CD8-positive, alpha-beta memory T cell (primary cell): ENCODE measurements at regions not wholly inside any gene's neighbourhood (a gene's known extent, or its start where the extent isn't known, plus 50 kb on each side); places are given as distances from the start of the nearest gene placed in this dataset.

ENCODE experiments used
- CTCF ChIA-PET: fragments of 350-600 bp; sonication (Branson Sonifier 250); formaldehyde crosslinking; loops from one replicate; lab custom pipeline; 2021; ENCODE audit warnings: antibody characterized with exemption; lab: Charles Lee
- POLR2A ChIA-PET: fragments of 350-600 bp; sonication (Branson Sonifier 250); formaldehyde crosslinking; loops from one replicate; lab custom pipeline; 2021; ENCODE audit warnings: antibody characterized with exemption; lab: Charles Lee
- DNase-seq, 5 donors: peaks; one replicate each; pipeline versions ENCODE4 v3.0.0 to v3.0.0-alpha.2; 2020 to 2022; ENCODE audit warnings: mixed read lengths in 1 of 5
- H3K27ac ChIP-seq: one replicate; pipeline ENCODE4 v1.7.0; 2013; ENCODE audit warnings: low read depth, mild to moderate bottlenecking, low read length, moderate library complexity
- H3K27me3 ChIP-seq: 2 replicates; pipeline ENCODE4 v1.7.0; 2013; ENCODE audit warnings: low read length, mild to moderate bottlenecking; ENCODE audit not compliant: insufficient read depth, poor library complexity, severe bottlenecking
- H3K36me3 ChIP-seq: 2 replicates; pipeline ENCODE4 v1.7.0; 2013; ENCODE audit warnings: mild to moderate bottlenecking, low read length, moderate library complexity; ENCODE audit not compliant: insufficient read depth
- H3K4me1 ChIP-seq: 2 replicates; pipeline ENCODE4 v1.7.0; 2013; ENCODE audit warnings: mild to moderate bottlenecking, low read length, moderate library complexity; ENCODE audit not compliant: insufficient read depth
- H3K4me3 ChIP-seq: 2 replicates; pipeline ENCODE4 v1.7.0; 2013; ENCODE audit warnings: mild to moderate bottlenecking, low read length
- H3K9me3 ChIP-seq: 2 replicates; pipeline ENCODE4 v1.7.0; 2013; ENCODE audit warnings: mild to moderate bottlenecking, low read length
- H3K27ac Mint-ChIP-seq, 8 donors: one replicate each; pipeline ENCODE4 v1.8.0; 2020 to 2021; ENCODE audit warnings: mixed read lengths in 8 of 8, mild to moderate bottlenecking in 6 of 8, inconsistent platforms in 3 of 8, moderate library complexity in 3 of 8
- H3K27me3 Mint-ChIP-seq, 2 donors: one replicate each; pipeline ENCODE4 v1.8.0; 2020 to 2021; ENCODE audit warnings: mixed read lengths in 2 of 2, mild to moderate bottlenecking in 1 of 2, moderate library complexity in 1 of 2
- H3K36me3 Mint-ChIP-seq, 3 donors: one replicate each; pipeline ENCODE4 v1.8.0; 2020 to 2021; ENCODE audit warnings: mixed read lengths in 3 of 3, inconsistent platforms in 1 of 3, mild to moderate bottlenecking in 1 of 3
- H3K4me1 Mint-ChIP-seq, 3 donors: one replicate each; pipeline ENCODE4 v1.8.0; 2020 to 2021; ENCODE audit warnings: mixed read lengths in 3 of 3, inconsistent platforms in 1 of 3, mild to moderate bottlenecking in 1 of 3
- H3K4me3 Mint-ChIP-seq, 7 donors: one replicate each; pipeline ENCODE4 v1.8.0; 2020 to 2021; ENCODE audit warnings: mixed read lengths in 7 of 7, mild to moderate bottlenecking in 6 of 7, moderate library complexity in 4 of 7, inconsistent platforms in 2 of 7
- H3K9me3 Mint-ChIP-seq, 5 donors: one replicate each; pipeline ENCODE4 v1.8.0; 2020 to 2022; ENCODE audit warnings: mixed read lengths in 5 of 5, mild to moderate bottlenecking in 3 of 5, moderate library complexity in 2 of 5, inconsistent platforms in 1 of 5

GRCh38 chr2:189248141-189248540, 68.6 kb upstream of the COL5A2 start:
- Histone ChIP-seq H3K27ac (no peak overlapping the region), H3K36me3 (no peaks in the 10 kb centered on the region), H3K4me3 (no peak overlapping the region), H3K9me3 (no peaks in the 10 kb centered on the region), H3K4me1 (no peaks in the 10 kb centered on the region), H3K27me3 (no peaks in the 10 kb centered on the region)
- peaks cover 0 to 9% (median 5%) of the 10 kb centered on the region in 5 donors for H3K9me3 Mint-ChIP-seq
- DNase-seq, result no peak
- peaks cover 0 to 3% of the 10 kb centered on the region in 2 donors for H3K27me3 Mint-ChIP-seq
- no peak overlapping the region for H3K4me3 Mint-ChIP-seq
- no peak overlapping the region for H3K27ac Mint-ChIP-seq
- ChIA-PET POLR2A (no interaction called here), CTCF (no interaction called here)
- peaks cover 0 to 11% (median 0%) of the 10 kb centered on the region in 3 donors for H3K36me3 Mint-ChIP-seq
- H3K4me1 Mint-ChIP-seq, result no peaks in the 10 kb centered on the region

DNA sequence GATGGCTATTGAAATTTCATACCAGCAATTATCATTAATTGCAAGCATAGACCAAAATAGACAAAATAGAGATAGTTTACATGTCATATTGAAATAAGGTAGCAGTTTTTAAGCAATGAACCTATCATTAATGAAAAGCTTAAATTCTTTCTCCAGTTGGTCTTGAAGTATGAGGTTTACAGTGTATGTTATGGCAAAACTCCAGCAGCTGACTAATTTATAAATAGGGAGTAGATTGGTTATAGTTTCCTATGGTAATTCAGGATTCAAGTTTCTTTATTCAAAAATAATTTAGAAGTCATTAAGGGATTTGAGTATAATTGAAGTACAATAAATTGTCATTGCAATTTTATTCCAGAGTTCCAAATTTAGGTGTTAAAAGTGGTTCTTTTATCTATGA, 69.6 kb upstream of the COL5A2 start:
- Histone ChIP-seq H3K4me1 (no peaks in the 10 kb centered on the region), H3K4me3 (no peak overlapping the region), H3K27me3 (no peaks in the 10 kb centered on the region), H3K27ac (no peak overlapping the region), H3K9me3 (no peaks in the 10 kb centered on the region), H3K36me3 (no peaks in the 10 kb centered on the region)
- DNase-seq, result no peak
- Mint-ChIP-seq H3K4me3 (no peak overlapping the region), H3K4me1 (no peaks in the 10 kb centered on the region), H3K9me3 (peaks cover 0 to 5% (median 4%) of the 10 kb centered on the region in 5 donors), H3K27ac (no peak overlapping the region), H3K27me3 (peaks cover 0 to 2% of the 10 kb centered on the region in 2 donors), H3K36me3 (peaks cover 0 to 5% (median 0%) of the 10 kb centered on the region in 3 donors)
- ChIA-PET POLR2A (no interaction called here), CTCF (no interaction called here)

- H3K36me3 ChIP-seq, result no peaks in the 10 kb centered on the region
- DNase-seq, result no peak
- H3K4me3 Mint-ChIP-seq, result no peak overlapping the region
- H3K4me1 Mint-ChIP-seq, result no peaks in the 10 kb centered on the region
- H3K27ac Mint-ChIP-seq, result no peak overlapping the region
- no peaks in the 10 kb centered on the region for H3K36me3 Mint-ChIP-seq
- H3K27me3 ChIP-seq, result no peaks in the 10 kb centered on the region
- peaks cover 0 to 1% (median 0%) of the 10 kb centered on the region in 5 donors for H3K9me3 Mint-ChIP-seq
- no peak overlapping the region for H3K4me3 ChIP-seq
- no peak overlapping the region for H3K27ac ChIP-seq
- H3K9me3 ChIP-seq, result no peaks in the 10 kb centered on the region
- H3K27me3 Mint-ChIP-seq, result no peaks in the 10 kb centered on the region
- CTCF ChIA-PET, result no interaction called here
- POLR2A ChIA-PET, result no interaction called here
- H3K4me1 ChIP-seq, result no peaks in the 10 kb centered on the region
Measured at GRCh38 chr2:189249901-189250300, 70.3 kb upstream of the COL5A2 start.

DNA sequence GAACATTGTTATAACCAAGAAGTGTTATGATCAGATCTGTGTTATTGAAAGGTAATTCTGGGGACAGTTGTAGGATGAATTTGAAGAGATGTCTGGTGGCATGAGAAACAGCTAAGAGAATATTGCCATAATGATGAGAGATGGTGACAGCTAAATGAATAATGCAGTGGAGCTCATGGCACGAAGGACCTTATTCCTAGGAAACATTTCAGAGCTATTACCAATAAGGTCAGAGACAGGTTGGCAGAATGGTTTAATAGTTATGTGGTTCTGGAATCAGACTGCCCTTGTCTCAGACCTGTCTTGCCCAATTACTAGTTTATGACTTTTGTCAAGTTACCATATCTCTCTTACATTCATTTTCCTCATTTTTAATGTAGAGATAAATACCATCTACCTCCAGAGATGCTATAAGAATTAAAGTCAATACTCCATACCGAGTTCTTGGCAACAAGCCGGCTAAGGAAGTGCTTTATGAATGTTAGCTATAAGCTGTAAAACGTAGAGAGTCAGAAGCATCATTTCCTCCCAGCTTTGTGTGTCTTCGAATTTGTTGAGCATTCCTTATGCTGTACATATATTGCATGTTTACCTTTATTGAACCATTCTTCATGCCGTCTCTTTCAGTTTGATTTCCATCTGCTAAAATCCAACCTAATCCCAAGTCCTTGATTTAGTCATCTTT, 73.6 kb upstream of the COL5A2 start:
- Mint-ChIP-seq H3K9me3 (no peaks in the 10 kb centered on the region), H3K36me3 (no peaks in the 10 kb centered on the region), H3K27ac (no peak overlapping the region), H3K27me3 (no peaks in the 10 kb centered on the region), H3K4me1 (no peaks in the 10 kb centered on the region), H3K4me3 (no peak overlapping the region)
- Histone ChIP-seq H3K4me3 (no peak overlapping the region), H3K27ac (no peak overlapping the region), H3K36me3 (no peaks in the 10 kb centered on the region), H3K4me1 (no peaks in the 10 kb centered on the region), H3K9me3 (no peaks in the 10 kb centered on the region), H3K27me3 (no peaks in the 10 kb centered on the region)
- CTCF ChIA-PET, result no interaction called here
- POLR2A ChIA-PET, result no interaction called here
- no peak for DNase-seq

DNA sequence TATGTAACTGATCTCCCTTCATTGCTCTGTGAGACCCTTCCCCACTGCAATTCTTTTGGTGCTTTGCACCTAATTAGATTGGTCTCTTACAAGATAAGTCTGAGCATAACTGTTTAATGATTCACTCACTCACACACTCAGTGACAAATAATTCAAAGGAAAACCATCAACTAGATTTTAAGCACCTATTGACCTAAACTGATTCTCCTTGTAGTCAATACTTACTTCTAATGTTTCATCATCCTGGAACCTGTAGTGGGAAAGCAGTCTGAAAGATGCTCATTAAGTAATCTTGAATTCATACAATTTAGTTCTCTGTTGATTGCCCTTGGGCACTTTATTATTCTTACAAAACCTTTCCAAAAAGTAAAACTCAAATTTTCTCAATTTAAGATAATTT, 74.3 kb upstream of the COL5A2 start:
- Mint-ChIP-seq H3K27ac (no peak overlapping the region), H3K9me3 (no peaks in the 10 kb centered on the region), H3K27me3 (no peaks in the 10 kb centered on the region), H3K36me3 (no peaks in the 10 kb centered on the region), H3K4me1 (no peaks in the 10 kb centered on the region), H3K4me3 (no peak overlapping the region)
- H3K27me3 ChIP-seq, result no peaks in the 10 kb centered on the region
- no peak overlapping the region for H3K27ac ChIP-seq
- H3K4me1 ChIP-seq, result no peaks in the 10 kb centered on the region
- DNase-seq, result no peak
- ChIA-PET CTCF (no interaction called here), POLR2A (no interaction called here)
- no peaks in the 10 kb centered on the region for H3K9me3 ChIP-seq
- no peak overlapping the region for H3K4me3 ChIP-seq
- no peaks in the 10 kb centered on the region for H3K36me3 ChIP-seq

GRCh38 chr2:189254268-189254883, 74.8 kb upstream of the COL5A2 start:
- Histone ChIP-seq H3K27ac (no peak overlapping the region), H3K4me3 (no peak overlapping the region), H3K9me3 (no peaks in the 10 kb centered on the region), H3K4me1 (no peaks in the 10 kb centered on the region), H3K36me3 (no peaks in the 10 kb centered on the region), H3K27me3 (no peaks in the 10 kb centered on the region)
- Mint-ChIP-seq H3K27me3 (no peaks in the 10 kb centered on the region), H3K4me1 (no peaks in the 10 kb centered on the region), H3K36me3 (peaks cover 0 to under 1% (median 0%) of the 10 kb centered on the region in 3 donors), H3K27ac (no peak overlapping the region), H3K9me3 (no peaks in the 10 kb centered on the region), H3K4me3 (no peak overlapping the region)
- ChIA-PET CTCF (no interaction called here), POLR2A (no interaction called here)
- no peak for DNase-seq

DNA sequence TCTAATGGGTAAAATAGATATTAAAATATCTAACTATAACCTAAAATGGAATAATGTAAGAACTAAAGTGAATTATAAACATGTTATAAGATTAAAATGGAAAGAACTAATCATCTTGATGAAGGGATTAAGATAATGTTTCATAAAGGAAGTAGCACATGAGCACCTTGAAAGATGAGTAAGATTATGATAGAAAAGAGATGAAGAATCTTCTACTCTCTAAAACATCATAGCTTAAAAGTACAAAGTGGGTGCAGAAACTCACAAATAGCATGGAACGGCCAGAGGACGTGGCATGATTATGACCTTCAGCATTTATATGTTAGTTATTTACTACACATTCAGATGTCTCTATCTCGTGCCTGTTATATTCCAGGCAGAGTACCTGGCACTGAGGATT, 76.2 kb upstream of the COL5A2 start:
- Histone ChIP-seq H3K4me1 (no peaks in the 10 kb centered on the region), H3K36me3 (no peaks in the 10 kb centered on the region), H3K9me3 (no peaks in the 10 kb centered on the region), H3K27ac (no peak overlapping the region), H3K4me3 (no peak overlapping the region), H3K27me3 (no peaks in the 10 kb centered on the region)
- peaks cover 0 to 6% (median 5%) of the 10 kb centered on the region in 3 donors for H3K4me1 Mint-ChIP-seq
- H3K36me3 Mint-ChIP-seq, result peaks cover 0 to 12% (median 0%) of the 10 kb centered on the region in 3 donors
- H3K27me3 Mint-ChIP-seq, result no peaks in the 10 kb centered on the region
- no peak for DNase-seq
- ChIA-PET CTCF (no interaction called here), POLR2A (no interaction called here)
- H3K27ac Mint-ChIP-seq, result no peak overlapping the region
- H3K9me3 Mint-ChIP-seq, result peaks cover 0 to 2% (median 0%) of the 10 kb centered on the region in 5 donors
- no peak overlapping the region for H3K4me3 Mint-ChIP-seq

DNA sequence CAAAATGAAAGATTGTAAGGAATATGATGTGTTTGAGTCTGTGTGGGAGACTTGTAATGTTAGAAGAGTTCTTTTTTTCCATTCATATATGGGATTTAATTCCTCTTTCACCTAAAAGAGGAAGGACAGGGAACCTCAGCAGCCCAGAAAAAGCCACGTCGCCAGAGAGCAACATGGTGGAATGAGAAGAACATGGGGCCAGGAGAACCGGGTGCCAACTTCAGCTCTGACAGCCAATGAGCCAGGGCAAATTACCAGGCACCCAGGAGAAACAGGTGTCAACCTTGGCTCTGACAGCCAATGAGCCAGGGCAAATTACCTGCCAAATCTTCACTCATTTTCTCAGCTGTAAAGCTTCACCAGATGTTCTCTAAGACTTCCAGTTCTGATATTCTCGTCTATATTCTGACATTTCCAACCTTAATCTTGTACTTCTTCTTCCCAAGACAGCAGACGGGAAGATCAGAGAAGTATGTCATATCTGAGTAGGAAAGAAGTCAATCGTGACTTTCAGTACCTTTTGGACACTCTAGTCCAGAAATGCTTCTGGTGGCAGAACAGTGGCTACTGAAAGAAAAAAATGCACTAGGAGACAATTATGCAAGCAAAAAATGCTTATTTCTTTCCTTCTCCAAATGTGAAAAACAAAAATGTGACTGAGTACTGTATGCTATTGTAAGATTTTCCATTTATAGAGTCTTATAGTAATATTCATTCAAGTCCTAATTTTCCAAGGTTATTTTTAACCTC, 79.2 kb upstream of the COL5A2 start:
- no peak for DNase-seq
- no peaks in the 10 kb centered on the region for H3K9me3 ChIP-seq
- Mint-ChIP-seq H3K9me3 (peaks cover 0 to 2% (median 0%) of the 10 kb centered on the region in 5 donors), H3K27me3 (no peaks in the 10 kb centered on the region), H3K4me3 (no peak overlapping the region), H3K4me1 (peaks cover 9 to 15% (median 12%) of the 10 kb centered on the region in 3 donors), H3K36me3 (peaks cover 0 to 12% (median 0%) of the 10 kb centered on the region in 3 donors), H3K27ac (no peak overlapping the region)
- CTCF ChIA-PET, result no interaction called here
- no peak overlapping the region for H3K27ac ChIP-seq
- no peaks in the 10 kb centered on the region for H3K27me3 ChIP-seq
- no peaks in the 10 kb centered on the region for H3K36me3 ChIP-seq
- H3K4me3 ChIP-seq, result no peak overlapping the region
- peaks cover 6% of the 10 kb centered on the region for H3K4me1 ChIP-seq
- POLR2A ChIA-PET, result no interaction called here
